NCI-H1092 (cell line): ENCODE measurements at regions not wholly inside any gene's neighbourhood (a gene's known extent, or its start where the extent isn't known, plus 50 kb on each side); places are given as distances from the start of the nearest gene placed in this dataset.
"Not testable (repeated sequence)": the region's sequence is repeated elsewhere in the genome, so short reads cannot be mapped to it uniquely, and the experiment has no call there.

Experiments
- DNase-seq: peaks from one replicate; lab custom pipeline; 2025; lab: John Stamatoyannopoulos, UW

DNA sequence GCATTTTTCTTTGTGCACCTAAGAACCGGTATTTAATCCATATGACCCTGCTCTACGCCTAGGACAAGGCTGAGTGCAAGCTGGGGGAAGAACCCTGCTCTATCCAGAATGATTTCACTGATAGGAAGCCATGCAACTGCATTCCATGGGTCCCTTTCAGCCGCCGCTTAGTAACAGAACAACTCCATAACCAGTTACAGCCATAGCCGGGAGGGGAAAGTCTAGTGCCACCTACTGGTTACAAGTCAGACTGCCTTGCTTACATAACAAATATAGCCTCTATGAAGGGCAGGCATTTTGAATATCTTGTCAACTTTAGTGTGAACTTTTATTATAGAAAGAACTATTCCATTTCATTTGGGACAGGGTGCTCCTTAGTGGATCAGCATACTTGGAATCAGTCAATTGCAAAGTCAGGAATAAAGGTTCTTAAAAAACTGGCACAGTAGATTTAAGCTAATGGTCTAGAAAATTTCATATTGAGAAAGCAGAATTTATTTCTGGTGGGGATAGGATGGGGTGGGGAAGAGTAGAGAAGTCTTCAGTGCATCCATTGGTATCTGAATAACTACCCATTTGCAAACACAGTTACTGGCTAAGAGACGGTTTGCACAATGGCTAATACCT, 521.7 kb downstream of the ADRA2A start:
- DNase-seq: no peak

DNA sequence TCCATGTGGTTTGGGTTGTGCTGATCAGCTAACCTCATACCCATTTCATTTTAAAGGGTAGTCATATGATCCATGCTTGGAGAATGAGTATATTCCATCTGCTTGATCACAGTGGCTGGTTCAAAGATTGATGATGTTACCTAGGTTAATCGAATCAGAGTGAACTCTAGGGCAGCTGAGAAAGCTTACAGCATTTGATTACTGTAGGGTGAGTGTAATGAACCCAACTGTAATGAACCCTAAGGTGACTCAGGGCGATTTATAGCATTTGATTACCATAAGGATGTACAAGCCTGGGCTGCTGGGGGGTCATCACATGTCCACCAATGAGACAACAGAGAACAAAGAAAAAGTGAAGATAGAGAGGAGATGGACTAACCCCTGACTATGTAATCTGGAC, 523.1 kb downstream of the ADRA2A start:
- DNase-seq: no peak

- DNase-seq: no peak
Measured at GRCh38 chr10:111600772-111601171, 523.9 kb downstream of the ADRA2A start.

DNA sequence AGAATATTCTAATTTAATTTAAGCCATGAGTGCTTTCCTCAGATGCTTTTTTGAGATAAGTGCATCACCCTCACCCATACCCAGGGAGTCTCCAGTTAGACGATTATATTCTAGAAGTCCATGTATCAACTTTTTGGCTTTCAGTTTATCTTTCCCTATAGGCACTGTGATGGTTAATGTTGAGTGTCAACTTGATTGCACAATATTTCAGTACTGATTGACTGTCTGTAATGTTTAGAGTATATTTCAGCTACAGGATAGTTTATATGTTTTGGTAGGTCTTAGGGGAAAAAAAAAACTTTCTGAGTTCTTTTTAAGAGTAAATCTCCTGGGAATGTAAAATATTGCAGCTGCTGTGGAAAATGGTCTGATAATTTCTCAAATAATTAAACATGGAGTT, 535.4 kb downstream of the ADRA2A start:
- no peak for DNase-seq

GRCh38 chr10:111634191-111634590, 549.4 kb downstream of the GPAM start:
- DNase-seq: no peak

DNA sequence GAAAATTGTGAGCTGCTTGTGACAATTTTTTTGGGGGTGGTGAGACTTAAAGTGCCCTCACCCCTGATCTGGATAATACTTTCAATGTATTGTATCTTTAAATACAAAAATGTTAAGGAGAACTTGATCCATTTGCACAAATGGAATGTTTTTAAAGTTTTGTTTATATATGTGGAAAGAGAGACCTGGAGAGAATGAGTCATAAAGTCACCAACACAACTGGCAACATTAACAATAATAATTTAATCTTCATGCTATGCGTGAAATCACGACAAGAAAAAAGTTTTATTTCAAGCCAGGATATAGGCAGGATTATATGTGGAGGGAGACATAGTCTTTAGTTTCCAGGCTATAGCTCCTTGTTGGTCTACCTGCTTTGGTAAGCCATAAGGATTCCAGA, 537.5 kb downstream of the GPAM start:
- no peak for DNase-seq

GRCh38 chr10:111648046-111648445, 535.5 kb downstream of the GPAM start:
- no peak for DNase-seq

GRCh38 chr10:111649080-111649479, 534.5 kb downstream of the GPAM start:
- DNase-seq: not testable (repeated sequence)

- no peak for DNase-seq
Measured at GRCh38 chr10:111650088-111650487, 533.5 kb downstream of the GPAM start.

DNA sequence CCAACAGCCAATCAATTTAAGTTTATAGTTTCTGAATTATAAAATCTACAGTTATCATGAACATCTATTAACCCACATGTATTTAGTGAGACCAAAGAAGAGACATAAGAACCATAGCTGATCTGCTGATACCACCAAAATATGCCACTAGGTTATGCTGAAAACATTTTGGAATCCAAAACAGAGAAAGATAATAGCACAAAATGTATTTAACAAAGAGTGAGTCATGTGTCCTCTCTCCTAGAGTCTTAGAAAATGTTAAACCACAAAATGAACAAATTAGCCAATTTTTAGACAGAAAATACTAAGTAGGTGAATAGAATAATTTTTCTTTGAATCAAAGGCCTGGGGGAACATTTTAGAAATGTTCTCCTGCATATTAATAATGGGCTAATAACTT, 527.5 kb downstream of the GPAM start:
- no peak for DNase-seq

DNA sequence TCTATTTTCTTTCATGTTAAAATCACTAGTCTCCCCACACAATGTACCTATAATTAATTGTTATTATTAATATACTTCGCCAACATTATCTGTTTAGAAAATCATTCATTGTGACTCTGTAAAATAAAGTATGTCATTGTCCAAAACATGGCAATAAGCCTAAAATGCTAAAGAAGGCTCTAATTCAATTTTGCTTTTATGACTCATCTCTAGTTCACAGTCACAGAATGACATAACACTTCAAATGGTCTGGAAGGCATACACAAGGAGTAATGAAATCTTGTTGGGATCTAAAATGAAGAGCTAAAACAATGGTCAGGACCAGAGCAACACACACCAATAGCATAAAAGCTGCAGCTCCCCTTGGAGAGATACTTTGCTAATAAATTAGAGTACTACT, 505.8 kb downstream of the GPAM start:
- no peak for DNase-seq

DNA sequence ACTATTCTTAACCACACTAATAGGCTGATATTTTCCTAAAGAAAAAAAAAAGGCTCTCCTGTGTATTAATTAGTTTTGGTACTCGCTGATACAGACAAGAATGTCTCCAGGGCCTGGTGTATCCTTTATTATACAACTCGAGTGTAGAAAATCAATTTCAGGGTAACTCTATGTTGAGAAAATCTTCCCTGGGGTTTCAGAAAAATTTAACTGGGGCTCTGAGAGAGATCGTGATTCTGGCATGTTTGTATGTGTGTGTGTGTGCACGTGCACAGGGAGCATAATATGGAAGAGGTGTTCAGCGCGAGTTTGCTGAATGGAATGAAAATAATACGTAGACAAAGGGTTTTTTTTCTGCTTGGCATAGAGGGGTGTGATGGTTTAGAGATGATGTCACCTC, 496.8 kb downstream of the GPAM start:
- no peak for DNase-seq

DNA sequence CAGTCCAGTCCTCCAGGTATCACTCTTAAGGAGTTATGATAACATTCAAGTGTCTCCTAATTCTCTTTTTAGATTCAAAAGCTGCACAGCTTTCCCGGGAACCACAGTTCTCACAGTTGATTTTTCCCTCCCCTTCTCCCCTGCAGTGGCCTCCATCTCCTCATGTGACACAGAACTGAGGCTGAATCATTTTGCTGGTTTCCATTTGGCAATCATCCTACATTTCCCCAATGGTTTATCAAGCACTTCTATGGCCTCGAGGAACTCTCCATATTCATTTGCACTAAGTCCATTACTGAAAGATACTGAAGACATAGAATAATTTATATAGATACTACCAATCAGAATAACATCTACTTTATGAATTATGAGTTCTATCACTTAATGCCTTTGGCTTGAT, 484.9 kb downstream of the GPAM start:
- no peak for DNase-seq

DNA sequence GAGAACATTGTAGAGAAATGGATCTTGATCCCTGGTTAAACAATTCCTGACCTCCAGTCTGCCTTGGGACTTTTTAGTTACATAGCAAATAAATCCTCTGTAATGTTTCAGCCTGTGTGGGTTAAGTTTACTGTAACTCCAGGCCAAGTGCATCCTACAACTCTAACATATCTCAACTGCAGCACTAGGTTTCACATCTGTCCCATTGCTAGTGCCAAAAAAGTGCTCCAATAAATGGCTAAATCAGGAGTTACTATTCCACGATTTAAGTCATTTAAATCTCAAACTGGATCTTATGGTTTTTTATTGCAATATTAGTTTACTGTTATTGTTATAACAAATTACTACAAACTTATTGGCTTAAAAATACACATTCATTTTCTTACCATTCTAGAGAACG, 479.6 kb downstream of the GPAM start:
- no peak for DNase-seq

- no peak for DNase-seq
Measured at GRCh38 chr10:111705021-111705420, 478.5 kb downstream of the GPAM start.

DNA sequence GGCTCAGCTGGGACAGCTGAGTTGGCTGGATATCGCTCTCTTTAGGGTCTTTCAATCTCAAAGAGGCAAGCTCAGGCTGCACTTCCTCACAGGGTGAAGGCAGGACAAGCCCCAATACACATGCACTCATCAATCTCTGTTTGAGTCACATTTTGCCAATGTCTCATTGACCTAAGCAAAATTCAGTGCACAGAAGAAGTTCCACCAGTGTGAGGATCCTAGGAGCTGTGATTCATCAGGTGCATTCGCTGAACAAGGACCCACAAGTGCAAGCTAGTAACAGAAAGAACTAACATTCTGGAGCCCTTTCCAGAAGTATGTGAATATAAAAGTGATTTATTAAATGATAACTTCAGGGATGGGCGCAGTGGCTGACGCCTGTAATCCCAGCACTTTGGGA, 477.2 kb downstream of the GPAM start:
- no peak for DNase-seq

DNA sequence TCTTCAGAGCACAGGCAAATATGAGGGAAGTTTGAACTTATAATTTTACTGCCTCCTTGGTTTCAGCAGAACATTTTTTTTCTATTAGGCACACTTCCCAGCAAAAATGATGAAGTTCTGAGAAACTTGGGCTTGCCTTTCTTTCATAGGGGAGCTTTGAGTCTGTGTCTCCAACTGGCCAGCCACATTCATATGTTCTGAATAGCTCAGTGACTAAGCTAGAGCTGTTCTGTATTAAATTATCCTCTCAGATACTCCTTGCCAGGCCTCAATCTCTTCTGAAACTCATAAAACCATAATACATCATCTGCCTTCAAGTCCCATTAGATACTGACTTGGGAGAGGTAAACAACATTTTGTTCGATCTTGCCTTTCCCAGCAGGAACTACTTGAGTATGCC, 476.5 kb downstream of the GPAM start:
- no peak for DNase-seq

DNA sequence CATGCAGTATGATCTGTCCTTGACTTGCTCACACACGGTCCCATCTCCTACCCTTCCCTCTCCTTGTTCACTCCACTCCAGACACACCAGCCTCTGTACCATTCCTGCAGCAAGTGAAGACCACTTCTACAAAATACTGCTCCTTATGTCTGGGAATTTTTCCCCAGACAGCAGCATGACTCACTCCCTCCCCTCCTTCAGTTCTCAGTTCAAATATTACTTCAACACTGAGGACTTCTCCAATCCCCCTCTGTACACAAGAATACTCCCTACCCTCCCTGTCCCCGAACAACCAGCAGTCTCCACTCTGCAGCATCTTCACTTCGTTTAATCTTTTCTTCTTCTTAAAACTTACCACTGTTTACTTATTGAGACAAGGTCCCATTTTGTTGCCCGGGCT, 474.0 kb downstream of the GPAM start:
- no peak for DNase-seq

DNA sequence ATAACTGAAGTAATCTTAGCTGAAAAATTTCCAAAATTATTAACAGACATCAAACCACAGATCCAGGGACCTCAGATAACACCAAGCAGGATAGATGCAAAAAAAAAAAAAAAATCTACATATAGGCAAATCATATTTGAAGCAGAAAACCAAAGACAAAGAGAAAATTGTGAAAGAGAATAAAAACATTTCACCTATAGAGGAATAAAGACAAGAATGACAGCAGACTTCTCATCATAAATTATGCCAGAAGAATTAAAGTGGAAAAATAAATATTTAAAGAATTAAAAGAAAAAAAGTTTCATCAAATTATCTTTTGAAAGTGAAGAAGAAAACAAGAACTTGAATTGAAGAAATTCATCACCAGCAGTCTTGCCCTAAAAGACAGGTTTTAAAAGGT, 467.5 kb downstream of the GPAM start:
- DNase-seq: no peak

DNA sequence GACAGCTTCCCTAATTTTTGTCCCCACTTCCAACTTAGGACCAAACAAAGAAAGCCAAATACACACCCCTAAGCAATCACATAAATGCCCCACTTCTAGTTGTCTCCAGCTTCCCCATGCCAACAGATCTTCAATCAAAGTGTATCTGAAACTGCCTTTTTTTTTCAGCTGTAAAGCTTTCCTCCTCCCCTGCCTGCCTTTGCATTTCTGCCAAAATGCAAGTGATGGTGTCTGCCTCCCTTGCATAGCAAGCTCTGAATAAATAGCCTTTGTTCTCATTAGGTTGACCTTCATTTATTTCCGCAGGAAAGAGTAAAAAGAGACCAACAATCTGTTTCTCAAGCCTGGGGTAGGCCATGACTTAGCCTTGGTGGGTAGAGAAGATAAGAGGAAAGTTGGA, 459.4 kb downstream of the GPAM start:
- DNase-seq: no peak

GRCh38 chr10:111725050-111725449, 458.5 kb downstream of the GPAM start:
- no peak for DNase-seq

- DNase-seq: no peak
Measured at GRCh38 chr10:111732166-111732785, 451.3 kb downstream of the GPAM start.

DNA sequence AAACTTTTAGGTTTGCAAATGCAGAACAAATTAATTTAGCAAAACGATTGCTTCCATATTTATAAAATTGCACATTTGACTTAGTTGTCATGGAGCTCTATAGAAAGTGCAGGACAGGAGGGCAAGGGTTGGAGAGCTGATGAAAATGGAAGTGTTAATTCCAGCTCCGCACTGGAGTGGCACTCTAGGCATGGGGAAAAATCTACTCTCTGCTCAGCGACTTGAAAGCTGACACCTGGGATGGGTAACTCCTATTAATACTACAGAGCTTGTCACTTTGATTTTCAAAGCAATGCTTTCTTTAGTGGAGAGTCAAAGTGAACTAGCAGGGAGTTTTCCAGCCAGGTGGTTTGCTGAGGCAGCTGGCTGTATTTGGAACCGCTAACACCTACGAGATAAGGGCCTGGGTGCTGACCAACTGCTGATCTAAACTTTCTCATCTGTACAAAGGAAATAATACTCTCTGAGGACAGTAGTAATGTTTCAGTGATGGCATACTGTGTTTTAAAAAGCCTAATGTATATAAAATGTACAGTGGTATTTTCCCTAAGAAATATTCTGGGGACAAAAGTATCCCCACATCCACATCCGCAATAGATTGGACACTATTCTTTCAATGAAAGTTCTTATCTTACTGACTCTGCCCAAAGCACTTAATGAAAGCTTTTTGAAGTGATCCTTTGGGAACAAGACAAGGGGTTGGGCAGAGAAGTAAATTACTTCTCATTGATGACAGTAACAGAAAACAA, 444.3 kb downstream of the GPAM start:
- DNase-seq: no peak

DNA sequence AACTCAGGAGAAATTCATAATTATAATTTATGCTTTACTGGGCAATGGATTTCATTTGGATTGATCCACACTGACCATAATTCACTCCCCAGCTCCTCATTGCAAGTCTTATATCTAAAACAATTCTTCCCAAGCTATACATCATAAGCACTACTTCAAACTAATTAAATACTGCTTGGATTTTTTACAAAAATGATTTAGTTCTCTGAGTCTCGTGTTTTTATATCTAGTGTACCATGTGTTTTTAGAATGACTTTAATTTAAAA, 443.8 kb downstream of the GPAM start:
- DNase-seq: no peak
